ENCODE measurements at regions not wholly inside any gene's neighbourhood (a gene's known extent, or its start where the extent isn't known, plus 50 kb on each side); places are given as distances from the start of the nearest gene placed in this dataset.

- no peak for TF ChIP-seq TEAD4 (IDR thresholded peaks at IDR 0.05)
- TF ChIP-seq EP300 (IDR thresholded peaks at IDR 0.05; ENCODE audit: borderline replicate concordance): no peak
- no peak for TF ChIP-seq CEBPB (IDR thresholded peaks at IDR 0.05)
These were observed 284.2 kb upstream of the ZMIZ1 start for GRCh38 chr10:78784546-78784945.

DNA sequence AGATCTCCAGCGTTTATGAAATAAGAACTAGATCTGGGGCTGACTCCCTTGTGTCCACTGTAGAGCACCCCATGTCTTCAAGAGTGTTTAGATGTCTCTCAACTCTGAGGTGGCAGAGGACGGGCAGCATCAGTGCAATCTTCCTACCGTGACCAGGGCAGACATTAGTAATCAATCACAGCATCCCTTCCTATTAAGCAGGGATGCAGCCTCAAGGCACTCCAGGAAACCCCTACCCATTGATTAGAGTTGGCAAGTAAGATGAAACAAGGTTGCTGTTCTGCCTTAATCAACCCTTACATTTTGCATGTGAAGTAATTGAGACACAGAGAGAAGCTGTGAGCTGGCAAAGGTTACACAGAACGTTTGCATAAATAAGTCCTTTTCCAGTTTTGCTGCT lies 283.7 kb upstream of the ZMIZ1 start:
- no peak for TF ChIP-seq TEAD4 (IDR thresholded peaks at IDR 0.05)
- no peak for TF ChIP-seq TAF1 (IDR thresholded peaks at IDR 0.05; ENCODE audit: low read depth)

GRCh38 chr10:78785991-78786390 lies 282.8 kb upstream of the ZMIZ1 start:
- no peak for TF ChIP-seq TAF1 (IDR thresholded peaks at IDR 0.05; ENCODE audit: low read depth)

DNA sequence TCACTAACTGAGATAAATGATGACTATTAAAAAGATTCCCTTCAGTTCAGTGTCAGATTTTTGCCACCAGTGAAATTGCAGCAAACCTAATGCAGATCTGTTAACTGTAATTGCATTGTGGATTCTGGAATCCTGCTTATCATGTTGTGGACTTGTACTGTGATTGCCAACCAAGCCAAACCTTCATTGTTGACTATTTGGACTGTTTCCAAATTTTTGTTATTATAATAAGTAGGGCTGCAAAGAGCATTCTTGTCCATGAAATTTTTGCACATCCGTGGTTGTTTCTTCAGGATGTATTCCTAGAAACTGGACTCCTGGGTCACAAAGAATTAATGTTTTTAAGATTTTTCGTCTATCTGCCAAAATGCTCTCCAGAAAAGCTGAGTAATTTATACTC lies 281.6 kb upstream of the ZMIZ1 start:
- TF ChIP-seq EP300 (IDR thresholded peaks at IDR 0.05; ENCODE audit: borderline replicate concordance) (no peak), NFIC (IDR thresholded peaks at IDR 0.05) (0 out of 2 replicates have a peak, but pooled peaks have one; percentile 43)

DNA sequence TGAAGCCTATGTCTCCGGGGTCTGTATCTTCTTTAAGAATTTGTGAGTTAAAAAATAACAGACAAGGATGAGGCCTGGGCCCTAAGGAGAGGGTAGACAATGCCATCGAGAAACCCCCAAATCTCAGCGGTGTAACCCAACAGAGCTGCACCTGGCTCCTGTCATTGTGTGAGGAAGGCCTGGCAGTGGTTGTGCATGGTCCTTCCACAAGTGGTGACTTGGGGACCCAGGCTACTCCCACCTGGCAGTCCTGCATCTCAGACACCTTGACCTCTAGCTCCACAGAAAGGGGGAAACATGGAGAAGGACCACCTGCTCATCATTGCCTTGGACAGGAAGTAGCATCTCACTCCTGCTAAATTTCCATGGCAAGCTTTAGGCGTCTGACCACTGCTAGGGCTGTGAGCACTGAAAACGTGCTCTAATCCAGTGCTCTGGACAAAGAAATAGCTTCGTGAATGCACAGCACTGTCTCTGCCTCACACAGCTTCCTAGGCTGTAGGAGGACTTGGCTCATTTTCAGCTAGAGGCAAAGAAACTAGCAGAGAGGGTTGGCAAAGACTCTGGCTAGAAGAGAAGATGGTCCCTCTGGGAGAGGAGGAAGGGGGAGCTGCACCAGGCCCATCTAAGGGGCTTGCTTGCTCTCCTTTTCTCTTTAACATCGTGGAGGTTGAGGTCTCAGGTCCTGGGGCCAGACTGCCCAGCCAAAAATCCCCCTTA lies 273.9 kb upstream of the ZMIZ1 start:
- TF ChIP-seq, protein P1, sequence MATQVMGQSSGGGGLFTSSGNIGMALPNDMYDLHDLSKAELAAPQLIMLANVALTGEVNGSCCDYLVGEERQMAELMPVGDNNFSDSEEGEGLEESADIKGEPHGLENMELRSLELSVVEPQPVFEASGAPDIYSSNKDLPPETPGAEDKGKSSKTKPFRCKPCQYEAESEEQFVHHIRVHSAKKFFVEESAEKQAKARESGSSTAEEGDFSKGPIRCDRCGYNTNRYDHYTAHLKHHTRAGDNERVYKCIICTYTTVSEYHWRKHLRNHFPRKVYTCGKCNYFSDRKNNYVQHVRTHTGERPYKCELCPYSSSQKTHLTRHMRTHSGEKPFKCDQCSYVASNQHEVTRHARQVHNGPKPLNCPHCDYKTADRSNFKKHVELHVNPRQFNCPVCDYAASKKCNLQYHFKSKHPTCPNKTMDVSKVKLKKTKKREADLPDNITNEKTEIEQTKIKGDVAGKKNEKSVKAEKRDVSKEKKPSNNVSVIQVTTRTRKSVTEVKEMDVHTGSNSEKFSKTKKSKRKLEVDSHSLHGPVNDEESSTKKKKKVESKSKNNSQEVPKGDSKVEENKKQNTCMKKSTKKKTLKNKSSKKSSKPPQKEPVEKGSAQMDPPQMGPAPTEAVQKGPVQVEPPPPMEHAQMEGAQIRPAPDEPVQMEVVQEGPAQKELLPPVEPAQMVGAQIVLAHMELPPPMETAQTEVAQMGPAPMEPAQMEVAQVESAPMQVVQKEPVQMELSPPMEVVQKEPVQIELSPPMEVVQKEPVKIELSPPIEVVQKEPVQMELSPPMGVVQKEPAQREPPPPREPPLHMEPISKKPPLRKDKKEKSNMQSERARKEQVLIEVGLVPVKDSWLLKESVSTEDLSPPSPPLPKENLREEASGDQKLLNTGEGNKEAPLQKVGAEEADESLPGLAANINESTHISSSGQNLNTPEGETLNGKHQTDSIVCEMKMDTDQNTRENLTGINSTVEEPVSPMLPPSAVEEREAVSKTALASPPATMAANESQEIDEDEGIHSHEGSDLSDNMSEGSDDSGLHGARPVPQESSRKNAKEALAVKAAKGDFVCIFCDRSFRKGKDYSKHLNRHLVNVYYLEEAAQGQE (IDR thresholded peaks at IDR 0.05; ENCODE audit: low read depth): no peak
- no peak for TF ChIP-seq EP300 (IDR thresholded peaks at IDR 0.05; ENCODE audit: borderline replicate concordance)
- no peak for TF ChIP-seq MAX (IDR thresholded peaks at IDR 0.05)
- TF ChIP-seq FOXM1 (IDR thresholded peaks at IDR 0.05; ENCODE audit: borderline replicate concordance, low read depth): no peak
- TF ChIP-seq ZBTB7A (IDR thresholded peaks at IDR 0.05; ENCODE audit: low read depth): no peak
- no peak for TF ChIP-seq TCF12 (IDR thresholded peaks at IDR 0.05; ENCODE audit: low read depth)
- TF ChIP-seq RAD21 (IDR thresholded peaks at IDR 0.05; ENCODE audit: low read depth): no peak
- TF ChIP-seq EGR1 (IDR thresholded peaks at IDR 0.05): no peak
- TF ChIP-seq CREB1 (IDR thresholded peaks at IDR 0.05; ENCODE audit: low read depth): no peak
- TF ChIP-seq, protein P2, sequence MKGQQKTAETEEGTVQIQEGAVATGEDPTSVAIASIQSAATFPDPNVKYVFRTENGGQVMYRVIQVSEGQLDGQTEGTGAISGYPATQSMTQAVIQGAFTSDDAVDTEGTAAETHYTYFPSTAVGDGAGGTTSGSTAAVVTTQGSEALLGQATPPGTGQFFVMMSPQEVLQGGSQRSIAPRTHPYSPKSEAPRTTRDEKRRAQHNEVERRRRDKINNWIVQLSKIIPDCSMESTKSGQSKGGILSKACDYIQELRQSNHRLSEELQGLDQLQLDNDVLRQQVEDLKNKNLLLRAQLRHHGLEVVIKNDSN (IDR thresholded peaks at IDR 0.05): no peak

- TF ChIP-seq ZBTB7A (IDR thresholded peaks at IDR 0.05; ENCODE audit: low read depth): no peak
- TF ChIP-seq EP300 (IDR thresholded peaks at IDR 0.05; ENCODE audit: borderline replicate concordance): no peak
- no peak for TF ChIP-seq EGR1 (IDR thresholded peaks at IDR 0.05)
- TF ChIP-seq NFIC (IDR thresholded peaks at IDR 0.05): peak; percentile 88
- no peak for TF ChIP-seq TEAD4 (IDR thresholded peaks at IDR 0.05)
- TF ChIP-seq TAF1 (IDR thresholded peaks at IDR 0.05; ENCODE audit: low read depth): no peak
- TF ChIP-seq YY1 (IDR thresholded peaks at IDR 0.05; ENCODE audit: low read depth): no peak
These were observed 269.6 kb upstream of the ZMIZ1 start for GRCh38 chr10:78798976-78799730.

GRCh38 chr10:78800006-78800405 lies 268.8 kb upstream of the ZMIZ1 start:
- TF ChIP-seq EGR1 (IDR thresholded peaks at IDR 0.05) (no peak), TEAD4 (IDR thresholded peaks at IDR 0.05) (no peak), RAD21 (IDR thresholded peaks at IDR 0.05; ENCODE audit: low read depth) (no peak), TCF12 (IDR thresholded peaks at IDR 0.05; ENCODE audit: low read depth) (no peak), CREB1 (IDR thresholded peaks at IDR 0.05; ENCODE audit: low read depth) (no peak), MAX (IDR thresholded peaks at IDR 0.05) (no peak), TAF1 (IDR thresholded peaks at IDR 0.05; ENCODE audit: low read depth) (no peak), YY1 (IDR thresholded peaks at IDR 0.05; ENCODE audit: low read depth) (no peak)
- TF ChIP-seq, protein P2 (IDR thresholded peaks at IDR 0.05): no peak

- TF ChIP-seq TAF1 (IDR thresholded peaks at IDR 0.05; ENCODE audit: low read depth) (no peak), EGR1 (IDR thresholded peaks at IDR 0.05) (no peak), YY1 (IDR thresholded peaks at IDR 0.05; ENCODE audit: low read depth) (no peak), RAD21 (IDR thresholded peaks at IDR 0.05; ENCODE audit: low read depth) (no peak), ZBTB7A (IDR thresholded peaks at IDR 0.05; ENCODE audit: low read depth) (no peak), FOXM1 (IDR thresholded peaks at IDR 0.05; ENCODE audit: borderline replicate concordance, low read depth) (no peak), EP300 (IDR thresholded peaks at IDR 0.05; ENCODE audit: borderline replicate concordance) (no peak), TCF12 (IDR thresholded peaks at IDR 0.05; ENCODE audit: low read depth) (no peak), NFIC (IDR thresholded peaks at IDR 0.05) (no peak), MAX (IDR thresholded peaks at IDR 0.05) (no peak), TEAD4 (IDR thresholded peaks at IDR 0.05) (no peak), CREB1 (IDR thresholded peaks at IDR 0.05; ENCODE audit: low read depth) (no peak), CEBPB (IDR thresholded peaks at IDR 0.05) (no peak)
- TF ChIP-seq, protein P2 (IDR thresholded peaks at IDR 0.05): no peak
- TF ChIP-seq, protein P1 (IDR thresholded peaks at IDR 0.05; ENCODE audit: low read depth): no peak
These were observed 268.0 kb upstream of the ZMIZ1 start for GRCh38 chr10:78800535-78801320.

Data from Ishikawa (cell line).